ENCODE measurements at regions not wholly inside any gene's neighbourhood (a gene's known extent, or its start where the extent isn't known, plus 50 kb on each side); places are given as distances from the start of the nearest gene placed in this dataset.

DNA sequence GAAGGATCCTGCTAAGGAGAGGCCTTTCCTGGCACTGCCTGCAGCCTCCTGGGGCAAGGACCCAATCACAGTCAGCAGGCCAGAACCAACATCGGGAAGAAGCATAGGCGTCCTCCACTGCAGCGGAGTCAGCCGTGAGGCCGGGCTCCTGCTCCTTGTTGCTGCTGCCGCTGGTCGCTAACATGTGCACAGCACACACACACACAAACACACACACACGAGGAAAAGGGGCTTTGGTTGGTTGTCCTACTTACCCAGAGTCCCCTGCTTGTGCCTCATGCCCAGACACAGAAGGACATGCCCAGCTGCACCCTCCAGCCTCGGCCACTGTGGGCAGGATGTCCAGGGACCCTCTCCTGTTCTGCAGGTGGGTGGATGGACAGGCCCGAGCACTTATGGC lies 209.4 kb downstream of the GLI2 start:
- ChIA-PET CTCF (no interaction called here), POLR2A (no interaction called here)

GRCh38 chr2:120945832-120946499 lies 210.3 kb downstream of the GLI2 start:
- CTCF ChIA-PET = no interaction called here
- POLR2A ChIA-PET = no interaction called here

DNA sequence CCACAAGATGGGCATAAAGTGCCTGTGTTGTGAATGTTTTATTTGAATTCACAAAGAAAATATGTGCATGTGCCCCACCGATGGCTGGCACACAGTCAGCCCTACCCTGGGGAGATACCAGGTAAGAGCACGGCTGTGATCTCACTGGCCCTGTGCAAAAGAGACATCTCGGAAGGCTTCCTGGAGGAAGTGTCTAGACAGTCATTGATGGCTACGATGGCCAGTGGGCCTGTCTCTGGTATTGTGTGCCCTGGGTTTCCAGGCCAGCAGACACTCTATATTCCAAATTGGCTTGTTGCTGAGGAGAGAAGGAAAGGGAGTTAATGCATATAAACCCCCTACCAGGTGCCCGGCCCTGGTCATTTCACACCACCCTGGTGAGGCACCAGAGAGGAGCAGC lies 211.7 kb downstream of the GLI2 start:
- POLR2A ChIA-PET = no interaction called here

DNA sequence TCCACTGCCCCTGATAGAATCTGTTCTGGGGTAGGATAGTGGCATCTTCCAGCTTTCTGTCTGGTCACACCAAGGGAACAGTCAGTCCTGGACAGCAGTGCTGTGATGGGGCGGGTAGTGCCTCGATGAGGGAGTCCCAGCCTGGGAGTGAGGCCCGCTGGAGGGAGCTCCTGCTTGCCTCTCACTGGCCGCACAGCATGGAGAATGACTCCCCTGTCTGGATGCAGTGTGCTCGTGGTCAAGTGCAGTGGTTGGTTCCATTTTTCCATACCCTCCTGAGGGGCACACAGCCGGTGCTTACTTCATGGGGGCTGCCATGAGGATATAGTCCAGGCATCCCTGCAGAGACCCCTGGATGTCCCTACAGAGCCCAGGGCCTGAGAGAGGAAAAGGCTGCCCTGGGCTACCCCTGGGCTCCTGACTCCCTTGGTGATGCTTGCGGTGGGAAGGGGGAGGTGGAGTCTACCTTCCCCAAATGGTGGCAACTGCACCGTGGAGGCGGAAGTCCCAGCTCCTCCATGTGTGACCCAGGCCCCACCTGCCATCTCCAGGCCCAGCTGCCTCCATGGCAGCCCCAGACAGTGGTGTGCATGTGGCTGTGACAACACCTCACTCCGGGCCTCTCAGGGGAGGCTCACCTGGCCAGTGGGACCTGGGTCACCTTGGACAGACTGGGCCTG lies 212.5 kb downstream of the GLI2 start:
- CTCF ChIA-PET = no interaction called here
- POLR2A ChIA-PET = no interaction called here

More for the DNA sequence above, 211.7 kb downstream of the GLI2 start:
- CTCF ChIA-PET = no interaction called here

DNA sequence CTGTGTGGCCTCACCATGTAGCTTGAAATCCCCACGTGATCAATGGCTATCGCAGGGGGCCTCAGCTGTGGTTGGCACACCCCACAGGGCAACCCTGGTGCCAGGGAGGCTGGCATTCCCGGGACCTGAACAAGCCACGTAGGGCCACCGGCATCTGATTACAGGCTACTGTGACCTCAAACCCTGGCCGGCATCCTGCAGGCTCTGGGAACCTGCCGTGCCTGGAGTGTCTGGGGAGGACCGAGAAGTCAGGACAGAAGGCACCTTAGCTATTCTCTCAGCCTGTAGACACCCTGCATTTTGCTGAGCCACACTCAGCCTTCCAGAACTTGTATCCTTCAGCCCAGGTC lies 213.0 kb downstream of the GLI2 start:
- POLR2A ChIA-PET = no interaction called here

DNA sequence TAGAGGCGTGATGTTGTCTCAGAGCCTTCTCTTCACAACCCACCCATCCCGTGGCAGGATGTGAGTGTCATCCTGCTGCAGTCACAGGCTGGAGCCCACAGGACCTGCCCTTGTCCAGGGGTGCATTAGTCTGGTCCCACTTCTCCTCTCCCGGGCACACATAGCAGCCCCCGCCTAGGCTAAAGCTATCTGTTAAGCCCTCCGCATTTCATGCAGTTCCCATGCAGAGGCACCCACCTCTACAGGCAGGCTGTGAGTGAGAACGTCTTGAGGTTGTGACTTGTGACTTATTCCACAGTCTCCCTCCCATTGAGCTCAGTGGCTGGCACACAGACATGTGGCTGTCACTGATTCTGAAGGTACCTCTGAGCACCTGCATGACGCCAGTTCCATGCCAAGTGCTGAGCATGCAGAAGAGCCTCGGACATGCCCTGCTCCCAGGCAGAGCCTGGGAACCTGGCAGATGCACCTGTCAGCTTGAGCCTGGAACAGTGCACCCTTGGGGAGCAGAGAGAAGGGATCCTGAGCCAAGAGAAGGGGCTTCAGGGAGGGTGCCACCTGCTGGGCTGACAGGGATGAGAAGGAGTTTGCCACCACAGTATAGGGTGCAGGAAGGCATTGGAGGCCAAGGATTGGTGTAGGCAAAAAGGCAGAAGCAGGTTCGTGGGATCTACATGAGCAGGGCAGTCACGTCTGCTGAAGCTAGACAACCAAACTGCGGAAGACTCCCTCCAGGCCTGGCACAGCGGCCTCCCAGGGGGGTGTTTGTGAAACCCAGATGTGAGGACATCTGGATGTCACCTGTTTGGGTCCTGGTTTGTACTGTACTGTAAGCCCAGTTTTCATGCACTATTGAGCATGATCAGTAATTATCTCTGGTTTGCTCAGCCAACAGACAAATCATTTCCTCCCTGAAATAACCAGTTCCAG lies 213.6 kb downstream of the GLI2 start:
- ChIA-PET CTCF (no interaction called here), POLR2A (no interaction called here)

More for the DNA sequence above, 213.0 kb downstream of the GLI2 start:
- CTCF ChIA-PET = no interaction called here

- CTCF ChIA-PET = no interaction called here
- POLR2A ChIA-PET = no interaction called here
Measured at GRCh38 chr2:120949957-120950590, 214.4 kb downstream of the GLI2 start.

GRCh38 chr2:120951693-120952092 lies 216.0 kb downstream of the GLI2 start:
- ChIA-PET POLR2A (no interaction called here), CTCF (no interaction called here)

GRCh38 chr2:120952318-120952717 lies 216.7 kb downstream of the GLI2 start:
- POLR2A ChIA-PET = no interaction called here
- CTCF ChIA-PET = no interaction called here

DNA sequence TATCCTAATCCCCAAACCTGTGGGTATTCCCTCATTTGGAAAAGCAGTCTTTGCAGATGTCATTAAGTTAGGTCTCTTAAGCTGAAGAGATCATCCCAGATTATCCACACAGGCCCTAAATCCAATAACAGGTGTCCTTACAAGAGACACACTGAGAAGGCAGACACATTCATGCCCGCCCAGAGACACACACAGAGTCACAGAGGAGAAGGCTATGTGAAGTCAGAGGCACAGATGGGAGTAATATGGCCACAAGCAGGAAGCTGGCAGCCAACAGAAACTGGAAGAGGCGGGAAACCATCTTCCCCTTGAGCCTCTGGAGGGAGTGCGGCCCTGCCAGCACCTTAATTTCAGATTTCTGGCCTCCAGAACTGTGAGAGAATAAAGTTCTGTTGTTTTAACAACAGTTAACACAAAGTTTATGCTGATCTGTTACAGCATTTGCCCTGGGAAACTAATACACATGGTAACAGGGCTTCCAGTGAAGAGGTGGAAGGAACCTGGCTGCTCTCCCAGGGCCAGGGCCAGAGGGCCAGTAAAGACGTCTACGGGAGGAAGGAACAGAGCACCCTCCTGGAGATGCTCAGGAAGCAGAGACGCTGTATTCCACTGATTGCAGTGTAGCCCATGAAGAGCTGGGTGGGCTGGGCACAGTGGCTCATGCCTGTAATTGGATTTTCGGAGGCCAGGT lies 217.5 kb downstream of the GLI2 start:
- CTCF ChIA-PET = no interaction called here
- POLR2A ChIA-PET = no interaction called here

GRCh38 chr2:120953843-120954584 lies 218.3 kb downstream of the GLI2 start:
- ChIA-PET CTCF (interaction anchor here (0.5 to 0.6 kb wide), 2 partner anchors 236 to 1563 kb away, joined by 3 to 5 read pairs; no protein-coding TSS in a partner anchor), POLR2A (no interaction called here)

DNA sequence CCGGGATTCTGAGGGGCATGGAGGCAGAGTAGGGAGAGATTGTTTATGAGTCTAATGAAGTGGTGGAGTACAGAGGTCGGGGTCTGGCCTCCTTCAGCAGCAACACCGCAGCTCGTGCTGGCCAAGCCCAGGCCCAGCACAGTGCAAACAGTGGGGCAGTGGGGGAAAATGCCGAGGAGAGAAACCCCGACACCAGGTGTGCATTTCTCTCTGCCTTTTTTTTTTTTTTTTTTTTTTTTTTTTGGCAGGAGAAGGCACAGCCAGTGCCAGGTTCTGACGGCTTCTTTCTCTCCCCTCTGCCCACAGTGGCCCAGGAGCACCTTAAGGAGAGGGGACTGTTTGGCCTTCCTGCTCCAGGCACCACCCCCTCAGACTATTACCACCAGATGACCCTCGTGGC lies 219.3 kb downstream of the GLI2 start:
- CTCF ChIA-PET = interaction anchor here (0.5 to 0.6 kb wide), 2 partner anchors 237 to 1564 kb away, joined by 3 to 5 read pairs; no protein-coding TSS in a partner anchor
- POLR2A ChIA-PET = no interaction called here

DNA sequence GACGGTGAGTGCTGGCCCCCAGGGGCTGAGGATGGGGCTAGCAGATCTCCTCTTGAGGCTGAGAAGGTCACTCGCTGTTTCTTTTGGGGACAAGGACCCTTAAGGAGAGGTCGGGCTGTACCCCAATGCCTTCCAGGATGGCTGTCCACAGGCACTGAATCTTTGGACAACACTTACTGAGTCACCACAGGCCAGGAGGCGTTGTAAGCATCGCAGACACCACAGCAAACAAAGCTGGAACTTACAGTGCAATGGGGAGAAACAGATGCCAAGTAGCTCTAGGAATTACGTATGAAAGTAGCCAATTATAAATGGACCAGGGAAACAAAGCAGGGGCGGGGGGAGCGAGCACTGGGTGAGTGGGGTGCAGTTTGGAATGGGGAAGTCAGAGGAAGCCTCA lies 219.8 kb downstream of the GLI2 start:
- POLR2A ChIA-PET = interaction anchor here (0.6 kb wide), 1 partner anchor 124 kb away, joined by 7 read pairs; no protein-coding TSS in a partner anchor
- CTCF ChIA-PET = no interaction called here

DNA sequence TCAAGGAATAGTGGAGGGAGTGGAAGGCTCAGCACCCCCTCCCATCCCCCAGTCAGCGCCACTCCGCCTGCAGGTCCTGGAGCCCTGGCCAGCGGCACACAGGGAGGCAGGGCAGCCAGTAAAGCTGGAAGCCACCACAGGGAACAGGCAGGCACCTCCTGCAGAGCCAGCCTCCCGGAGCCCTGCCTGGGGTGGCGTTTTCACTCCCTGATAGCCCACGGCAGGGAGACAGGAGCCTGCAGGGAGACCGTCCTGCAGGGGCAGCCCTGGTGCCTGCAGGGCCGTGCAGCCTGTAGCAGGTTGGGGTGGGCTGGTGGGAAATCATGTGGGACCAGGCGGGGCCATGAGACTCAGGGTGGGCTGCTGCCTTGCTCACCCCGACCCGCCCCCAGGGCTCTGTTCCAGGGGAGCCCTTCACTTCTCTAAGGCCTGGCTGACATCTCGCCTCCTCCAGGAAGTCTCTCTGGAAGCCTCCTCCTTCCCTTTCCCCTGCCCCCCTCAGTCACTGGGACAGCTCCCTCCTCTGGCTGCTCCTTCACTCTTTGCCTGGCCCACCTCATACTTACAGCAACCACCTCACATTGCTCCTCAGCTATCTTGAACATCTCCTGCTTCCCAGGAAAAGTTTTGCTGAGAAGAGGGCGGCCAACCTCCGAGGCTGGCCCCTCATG lies 221.0 kb downstream of the GLI2 start:
- ChIA-PET POLR2A (no interaction called here), CTCF (no interaction called here)

- CTCF ChIA-PET = no interaction called here
- POLR2A ChIA-PET = no interaction called here
Measured at GRCh38 chr2:120957905-120958304, 222.2 kb downstream of the GLI2 start.

GRCh38 chr2:120958623-120959366 lies 223.1 kb downstream of the GLI2 start:
- ChIA-PET CTCF (no interaction called here), POLR2A (no interaction called here)

DNA sequence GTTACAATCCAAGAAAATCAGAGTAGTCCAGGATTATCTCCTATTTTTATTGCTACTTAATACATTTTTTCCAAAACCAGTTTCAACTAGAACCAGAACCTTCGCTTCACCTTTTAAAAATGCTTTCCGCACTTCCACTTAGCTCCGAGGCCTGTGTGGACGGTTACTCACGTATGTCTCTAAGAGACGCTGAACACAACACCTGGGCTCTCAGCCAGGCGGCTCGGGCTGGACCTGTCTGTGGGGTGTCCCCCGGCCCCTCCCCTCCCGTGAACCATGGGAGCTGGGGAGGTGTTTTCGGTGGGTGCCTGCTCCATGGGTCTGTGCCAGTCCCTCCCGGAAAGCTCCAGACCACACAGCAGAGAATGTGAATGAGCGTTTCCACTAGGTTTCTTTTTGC lies 223.8 kb downstream of the GLI2 start:
- POLR2A ChIA-PET = no interaction called here
- CTCF ChIA-PET = no interaction called here

GRCh38 chr2:120960770-120961366 lies 225.2 kb downstream of the GLI2 start:
- POLR2A ChIA-PET = no interaction called here
- CTCF ChIA-PET = no interaction called here
